ENCODE measurements at regions not wholly inside any gene's neighbourhood (a gene's known extent, or its start where the extent isn't known, plus 50 kb on each side); places are given as distances from the start of the nearest gene placed in this dataset.

GRCh38 chr7:96589038-96589437 lies 120.6 kb downstream of the SEM1 start:
- no TSS peak for BruUV-seq (replicated peaks)
- ChIA-PET POLR2A (no interaction called here), CTCF (no interaction called here)
- no peak for TF ChIP-seq GATA2 (IDR thresholded peaks at IDR 0.05; ENCODE audit: insufficient read depth, insufficient read length, low read depth, low read length)
- TF ChIP-seq MYC (IDR thresholded peaks at IDR 0.05; ENCODE audit: low read depth, low read length): no peak
- no peak for TF ChIP-seq MAX (IDR thresholded peaks at IDR 0.05; ENCODE audit: insufficient read depth, insufficient read length)
- no peak for TF ChIP-seq CTCF (IDR thresholded peaks at IDR 0.05; ENCODE audit: extremely low read depth in 1 of 2, insufficient read depth in 1 of 2, low read depth in 1 of 2, low read length in 2 of 2)
- TF ChIP-seq POLR2AphosphoS5 (IDR thresholded peaks at IDR 0.05; ENCODE audit: insufficient read depth, low read depth, low read length): no peak
- no peak for TF ChIP-seq JUN (IDR thresholded peaks at IDR 0.05; ENCODE audit: borderline replicate concordance, insufficient read depth, insufficient read length, low read depth)
- no peak for TF ChIP-seq POLR2A (IDR thresholded peaks at IDR 0.05; ENCODE audit: low read depth, low read length)
- TF ChIP-seq FOS (IDR thresholded peaks at IDR 0.05; ENCODE audit: borderline replicate concordance, insufficient read depth, low read length): no peak
- TF ChIP-seq EZH2 (IDR thresholded peaks at IDR 0.05; ENCODE audit: borderline replicate concordance, low read depth, low read length, severe bottlenecking): no peak
- Histone ChIP-seq H2AFZ (ENCODE audit: low read depth, low read length) (no peak overlapping the region), H3K4me2 (ENCODE audit: insufficient read depth, low read length) (no peak overlapping the region), H3K9ac (replicated peaks; ENCODE audit: extremely low read depth, insufficient read depth, low read length) (no peak overlapping the region), H3K9me3 (replicated peaks; ENCODE audit: control insufficient read depth, insufficient read depth, low read length) (no peaks in the 10 kb centered on the region), H3K4me1 (ENCODE audit: control insufficient read depth, extremely low read depth, insufficient read depth, low read length) (no peaks in the 10 kb centered on the region), H3K4me3 (replicated peaks in 1 of 3; ENCODE audit: insufficient read depth in 1 of 3, low read depth in 1 of 3, low read length in 3 of 3) (no peak overlapping the region), H3K27ac (ENCODE audit: insufficient read depth, low read depth, low read length) (no peak overlapping the region), H3K9me1 (replicated peaks; ENCODE audit: control insufficient read depth, extremely low read depth, insufficient read depth, low read length) (no peaks in the 10 kb centered on the region), H4K20me1 (replicated peaks; ENCODE audit: control insufficient read depth, extremely low read depth, insufficient read depth, low read length) (no peaks in the 10 kb centered on the region), H3K27me3 (ENCODE audit: control insufficient read depth in 2 of 2, insufficient read depth in 2 of 2, low read length in 2 of 2) (peaks cover 2 to 6% of the 10 kb centered on the region in 2 experiments), H3K36me3 (ENCODE audit: control insufficient read depth in 2 of 2, extremely low read depth in 1 of 2, insufficient read depth in 2 of 2, low read length in 2 of 2) (no peaks in the 10 kb centered on the region), H3K79me2 (ENCODE audit: control insufficient read depth, insufficient read depth, low read length) (no peaks in the 10 kb centered on the region)
- FAIRE-seq: no peak
- intact Hi-C loops (cut with micrococcal nuclease): no loop called here
- no peak for DNase-seq (ENCODE audit: low read depth, low spot score)
- dilution Hi-C loops (cut with MboI; ENCODE audit: extremely low pct_ligation_motif_present, low sequenced_read_pairs): no loop called here
